Neural cell (in vitro differentiated cells): ENCODE measurements at regions not wholly inside any gene's neighbourhood (a gene's known extent, or its start where the extent isn't known, plus 50 kb on each side); places are given as distances from the start of the nearest gene placed in this dataset.

Experiments
- EZH2 ChIP-seq: fragments of 200-600, 300-800 bp; shearing (Covaris generic), sonication (generic); IDR thresholded peaks from 2 replicates; pipeline ENCODE4 v1.6.1; 2014; ENCODE audit warnings: antibody characterized with exemption, low read length, borderline replicate concordance, mild to moderate bottlenecking; ENCODE audit not compliant: insufficient read depth, poor library complexity, severe bottlenecking
- RAD21 ChIP-seq: fragments of 450-650 bp; conservative IDR thresholded peaks from 2 replicates; pipeline ENCODE4 v1.6.1; 2014; ENCODE audit warnings: antibody characterized with exemption, mild to moderate bottlenecking, moderate library complexity

GRCh38 chr4:187304133-187304532 lies 580.5 kb upstream of the FAT1 start:
- TF ChIP-seq EZH2 = no peak
- no peak for TF ChIP-seq RAD21
